IMR-90 (cell line): ENCODE measurements at regions not wholly inside any gene's neighbourhood (a gene's known extent, or its start where the extent isn't known, plus 50 kb on each side); places are given as distances from the start of the nearest gene placed in this dataset.

Experiments used
- ATAC-seq: fragments of 200-7000 bp; cut with Tn5 transposase; 2 replicates; pipeline ENCODE4 v1.9.1; 2020; ENCODE audit warnings: low read depth, mild to moderate bottlenecking, moderate library complexity
- BruUV-seq: library from RNA; stranded (reverse); fragments of 400-500 nt; replicated peaks from 2 replicates; lab custom pipeline; 2021; lab: Mats Ljungman, UMichigan
- CTCF ChIA-PET: fragments of 300-600 bp; formaldehyde crosslinking; extraction: SDS; loops from one replicate; lab custom pipeline; 2021; ENCODE audit warnings: antibody characterized with exemption; lab: Yijun Ruan, JAX
- POLR2A ChIA-PET: fragments of 300-600 bp; sonication (Branson Sonifier 250); formaldehyde crosslinking; loops from one replicate; lab custom pipeline; 2022; ENCODE audit warnings: antibody characterized with exemption; ENCODE audit not compliant: unreplicated experiment; lab: Charles Lee
- DNase-seq: peaks from one replicate; pipeline ENCODE4 v3.0.0; 2013
- H2AFZ ChIP-seq: replicated peaks from 2 replicates; pipeline ENCODE3; 2013; ENCODE audit warnings: low read length, mild to moderate bottlenecking; ENCODE audit not compliant: poor library complexity
- H2AK5ac ChIP-seq: 2 replicates; pipeline ENCODE4 v1.6.1; 2013; ENCODE audit warnings: low read depth, low read length, inconsistent platforms
- H2AK9ac ChIP-seq: replicated peaks from 2 replicates; pipeline ENCODE3; 2013; ENCODE audit warnings: mild to moderate bottlenecking, low read depth, low read length, moderate library complexity; ENCODE audit not compliant: poor library complexity
- H2BK120ac ChIP-seq: 2 replicates; pipeline ENCODE4 v1.6.1; 2013; ENCODE audit warnings: low read depth, low read length, inconsistent platforms
- H2BK15ac ChIP-seq: 3 replicates; pipeline ENCODE4 v1.6.1; 2013; ENCODE audit warnings: low read depth, low read length, inconsistent platforms
- H2BK20ac ChIP-seq: 2 replicates; pipeline ENCODE4 v1.6.1; 2013; ENCODE audit warnings: low read depth, mild to moderate bottlenecking, inconsistent platforms, low read length, moderate library complexity
- H2BK5ac ChIP-seq: 2 replicates; pipeline ENCODE4 v1.6.1; 2013; ENCODE audit warnings: mild to moderate bottlenecking, low read depth, low read length, inconsistent platforms; ENCODE audit not compliant: poor library complexity, severe bottlenecking
- H3K14ac ChIP-seq: replicated peaks from 2 replicates; pipeline ENCODE4 v1.6.1; 2013; ENCODE audit warnings: low read depth, low read length, inconsistent platforms
- H3K18ac ChIP-seq: 2 replicates; pipeline ENCODE4 v1.6.1; 2013; ENCODE audit warnings: low read depth, low read length, control low read depth
- H3K23ac ChIP-seq: 2 replicates; pipeline ENCODE4 v1.6.1; 2013; ENCODE audit warnings: low read depth, low read length, inconsistent platforms
- H3K27ac ChIP-seq: 2 replicates; pipeline ENCODE4 v1.5.1; 2013; ENCODE audit warnings: mild to moderate bottlenecking, control low read depth, low read length; ENCODE audit not compliant: insufficient read depth
- H3K27me3 ChIP-seq: 2 replicates; pipeline ENCODE4 v1.6.1; 2013; ENCODE audit warnings: low read length; ENCODE audit not compliant: control insufficient read depth, insufficient read depth
- H3K36me3 ChIP-seq: 2 replicates; pipeline ENCODE4 v1.6.1; 2013; ENCODE audit warnings: low read length, mixed read lengths; ENCODE audit not compliant: control insufficient read depth, insufficient read depth
- H3K4ac ChIP-seq: 2 replicates; pipeline ENCODE4 v1.6.1; 2013; ENCODE audit warnings: low read depth, low read length, inconsistent platforms
- H3K4me1 ChIP-seq: 2 replicates; pipeline ENCODE4 v1.6.1; 2013; ENCODE audit warnings: low read length, mixed read lengths; ENCODE audit not compliant: control insufficient read depth, insufficient read depth
- H3K4me2 ChIP-seq: 2 replicates; pipeline ENCODE4 v1.6.1; 2013; ENCODE audit warnings: low read depth, mild to moderate bottlenecking, control low read depth, low read length, moderate library complexity
- H3K4me3 ChIP-seq: 2 replicates; pipeline ENCODE4 v1.5.1; 2013; ENCODE audit warnings: low read depth, mild to moderate bottlenecking, control low read depth, low read length, moderate library complexity; ENCODE audit not compliant: insufficient read depth
- H3K56ac ChIP-seq: 2 replicates; pipeline ENCODE4 v1.6.1; 2013; ENCODE audit warnings: low read length, inconsistent platforms; ENCODE audit not compliant: insufficient read depth; ENCODE audit errors: extremely low read depth
- H3K79me1 ChIP-seq, 2 experiments: 2 replicates each; pipeline ENCODE4 v1.6.1; 2013; ENCODE audit warnings: low read length in 2 of 2, inconsistent platforms in 1 of 2, low read depth in 1 of 2
- H3K9ac ChIP-seq: 2 replicates; pipeline ENCODE4 v1.6.1; 2013; ENCODE audit warnings: low read depth, low read length, control low read depth
- H3K9me1 ChIP-seq: 2 replicates; pipeline ENCODE4 v1.6.1; 2013; ENCODE audit warnings: low read length, inconsistent platforms; ENCODE audit not compliant: insufficient read depth
- H3K9me3 ChIP-seq: 2 replicates; pipeline ENCODE4 v1.6.1; 2013; ENCODE audit warnings: low read length; ENCODE audit not compliant: control insufficient read depth, insufficient read depth
- H4K20me1 ChIP-seq: 2 replicates; pipeline ENCODE4 v1.6.1; 2013; ENCODE audit warnings: low read length, inconsistent platforms; ENCODE audit not compliant: insufficient read depth
- H4K5ac ChIP-seq: 2 replicates; pipeline ENCODE4 v1.6.1; 2013; ENCODE audit warnings: mild to moderate bottlenecking, low read depth, low read length, control low read depth
- H4K8ac ChIP-seq, 2 experiments: 2 replicates each; pipeline ENCODE4 v1.6.1; 2013; ENCODE audit warnings: low read depth in 2 of 2, low read length in 2 of 2, control low read depth in 1 of 2, inconsistent platforms in 1 of 2
- H4K91ac ChIP-seq: 2 replicates; pipeline ENCODE4 v1.6.1; 2013; ENCODE audit warnings: low read depth, low read length, inconsistent platforms; ENCODE audit not compliant: insufficient read depth
- CHD1 ChIP-seq: IDR thresholded peaks from 2 replicates; pipeline ENCODE4 v1.6.1; 2012; ENCODE audit warnings: low read depth, low read length, improper control_type of control experiment
- MAFK ChIP-seq: IDR thresholded peaks from 2 replicates; pipeline ENCODE4 v1.6.1; 2012; ENCODE audit warnings: low read depth, low read length, improper control_type of control experiment
- MAZ ChIP-seq: IDR thresholded peaks from 2 replicates; pipeline ENCODE4 v1.6.1; 2012; ENCODE audit warnings: low read depth, mild to moderate bottlenecking, low read length, improper control_type of control experiment, moderate library complexity, borderline replicate concordance
- MXI1 ChIP-seq: IDR thresholded peaks from 2 replicates; pipeline ENCODE4 v1.6.1; 2012; ENCODE audit warnings: low read depth, mild to moderate bottlenecking, low read length, moderate library complexity, borderline replicate concordance
- RAD21 ChIP-seq: IDR thresholded peaks from 2 replicates; pipeline ENCODE4 v1.6.1; 2012; ENCODE audit warnings: low read length, improper control_type of control experiment
- RFX5 ChIP-seq: IDR thresholded peaks from 2 replicates; pipeline ENCODE4 v1.8.0; 2012; ENCODE audit warnings: low read depth, mild to moderate bottlenecking, low read length, moderate library complexity
- WGBS, 2 experiments: methylation state at CpG; one replicate each; pipeline versions ENCODE4 v1.1.5 to v1.1.7; 2013; ENCODE audit warnings: missing lambda C conversion rate in 2 of 2; ENCODE audit not compliant: insufficient read length in 1 of 2; ENCODE audit errors: extremely low coverage in 2 of 2; 5-methylcytosine and 5-hydroxymethylcytosine counted together
- dilution Hi-C: fragments of 300-500 bp; cut with HindIII; formaldehyde crosslinking; loops from one replicate; pipeline ENCODE4 v1.14.3; 2018; ENCODE audit warnings: low sequenced_read_pairs; ENCODE audit not compliant: unreplicated experiment
- in situ Hi-C: fragments of 300-500 bp; cut with MboI; formaldehyde crosslinking; loops from 3 replicates; pipeline ENCODE4 v1.14.3; 2019; ENCODE audit warnings: low sequenced_read_pairs, inconsistent platforms, mixed read lengths
- intact Hi-C: fragments of 100-400 bp; cut with micrococcal nuclease; formaldehyde crosslinking; loops from 2 replicates; pipeline ENCODE4 v1.10.0; 2022
- TF ChIP-seq, protein P1 (sequence below): fragments of 150-350 bp; IDR thresholded peaks from 2 replicates; pipeline ENCODE4 v1.6.1; 2017; ENCODE audit warnings: mild to moderate bottlenecking, antibody characterized with exemption, low read length, low read depth

DNA sequence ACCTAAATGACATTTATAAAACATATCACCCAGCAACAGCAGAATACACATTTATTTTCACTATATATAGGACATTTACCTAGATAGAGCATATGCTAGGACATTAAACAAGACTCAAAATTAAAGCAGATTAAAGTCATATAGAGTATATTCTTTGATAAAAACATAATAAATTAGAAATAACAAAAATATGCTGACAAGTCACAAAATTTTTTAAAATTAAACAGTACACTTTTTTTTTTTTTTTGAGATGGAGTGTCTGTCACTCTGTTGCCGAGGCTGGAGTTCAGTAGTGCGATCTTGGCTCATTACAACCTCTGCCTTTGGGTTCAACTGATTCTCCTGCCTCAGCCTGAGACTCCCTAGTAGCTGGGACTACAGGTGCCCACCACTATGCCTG lies 758.9 kb upstream of the NRXN1 start:
- BruUV-seq = no TSS peak
- ATAC-seq (no peak), DNase-seq (no peak)
- H4K5ac ChIP-seq = no peak overlapping the region
- no peak overlapping the region for H4K91ac ChIP-seq
- intact Hi-C loops (no loop called here), dilution Hi-C loops (no loop called here), in situ Hi-C loops (no loop called here)
- ChIA-PET CTCF (no interaction called here), POLR2A (no interaction called here)
- H3K4me1 ChIP-seq = no peaks in the 10 kb centered on the region
- no peak overlapping the region for H3K23ac ChIP-seq
- no peak overlapping the region for H2BK15ac ChIP-seq
- H3K9ac ChIP-seq = no peak overlapping the region
- no peak overlapping the region for H4K8ac ChIP-seq
- H2BK20ac ChIP-seq = no peak overlapping the region
- H3K9me1 ChIP-seq = no peaks in the 10 kb centered on the region
- H3K4ac ChIP-seq = no peak overlapping the region
- no peak overlapping the region for H3K4me2 ChIP-seq
- TF ChIP-seq MAZ (no peak), RAD21 (no peak), CHD1 (no peak), MXI1 (no peak), RFX5 (no peak), MAFK (peak; percentile 91)
- TF ChIP-seq, protein P1, sequence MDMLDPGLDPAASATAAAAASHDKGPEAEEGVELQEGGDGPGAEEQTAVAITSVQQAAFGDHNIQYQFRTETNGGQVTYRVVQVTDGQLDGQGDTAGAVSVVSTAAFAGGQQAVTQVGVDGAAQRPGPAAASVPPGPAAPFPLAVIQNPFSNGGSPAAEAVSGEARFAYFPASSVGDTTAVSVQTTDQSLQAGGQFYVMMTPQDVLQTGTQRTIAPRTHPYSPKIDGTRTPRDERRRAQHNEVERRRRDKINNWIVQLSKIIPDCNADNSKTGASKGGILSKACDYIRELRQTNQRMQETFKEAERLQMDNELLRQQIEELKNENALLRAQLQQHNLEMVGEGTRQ = no peak
- no peak overlapping the region for H2AK5ac ChIP-seq
- no peaks in the 10 kb centered on the region for H3K79me1 ChIP-seq
- no peaks in the 10 kb centered on the region for H3K36me3 ChIP-seq
- H2BK120ac ChIP-seq = no peak overlapping the region
- no peaks in the 10 kb centered on the region for H3K9me3 ChIP-seq
- H3K56ac ChIP-seq = no peak overlapping the region
- no peaks in the 10 kb centered on the region for H3K27me3 ChIP-seq
- no peak overlapping the region for H2AFZ ChIP-seq
- no peak overlapping the region for H3K14ac ChIP-seq
- no peak overlapping the region for H3K27ac ChIP-seq
- H4K20me1 ChIP-seq = no peaks in the 10 kb centered on the region
- no peak overlapping the region for H3K18ac ChIP-seq
- no peak overlapping the region for H2BK5ac ChIP-seq
- no peak overlapping the region for H2AK9ac ChIP-seq
- WGBS, 2 experiments = no CpG with 5 or more reads among the region's 2 CpGs
- H3K4me3 ChIP-seq = no peak overlapping the region
